GM21576 (cell line): ENCODE measurements at regions not wholly inside any gene's neighbourhood (a gene's known extent, or its start where the extent isn't known, plus 50 kb on each side); places are given as distances from the start of the nearest gene placed in this dataset.
"Not testable (repeated sequence)": the region's sequence is repeated elsewhere in the genome, so short reads cannot be mapped to it uniquely, and the experiment has no call there.

Experiments used
- ATAC-seq: cut with Tn5 transposase; IDR thresholded peaks from one replicate; pipeline ENCODE4 v1.9.1; 2021; ENCODE audit warnings: mild to moderate bottlenecking, moderate library complexity; ENCODE audit not compliant: unreplicated experiment

DNA sequence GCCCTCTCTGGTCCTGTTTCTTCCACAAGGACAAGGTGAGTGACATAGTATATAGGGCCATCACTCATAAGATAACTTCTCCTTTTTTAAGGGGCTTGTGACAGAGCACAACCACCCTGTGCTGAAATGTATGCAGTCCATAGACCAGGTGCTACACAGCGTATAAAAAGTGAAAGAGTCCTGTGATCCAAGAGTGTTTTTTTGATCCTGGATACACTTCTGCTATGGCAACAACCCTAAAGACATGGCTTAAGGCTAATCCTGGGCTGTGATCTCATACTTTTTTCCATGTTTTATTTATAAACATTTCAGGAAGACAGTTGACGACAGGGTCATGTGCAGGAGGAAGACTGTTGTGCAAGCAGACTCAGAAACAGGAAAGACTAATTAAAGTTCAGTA, 400.5 kb upstream of the TCF4 start:
- no peak for ATAC-seq

DNA sequence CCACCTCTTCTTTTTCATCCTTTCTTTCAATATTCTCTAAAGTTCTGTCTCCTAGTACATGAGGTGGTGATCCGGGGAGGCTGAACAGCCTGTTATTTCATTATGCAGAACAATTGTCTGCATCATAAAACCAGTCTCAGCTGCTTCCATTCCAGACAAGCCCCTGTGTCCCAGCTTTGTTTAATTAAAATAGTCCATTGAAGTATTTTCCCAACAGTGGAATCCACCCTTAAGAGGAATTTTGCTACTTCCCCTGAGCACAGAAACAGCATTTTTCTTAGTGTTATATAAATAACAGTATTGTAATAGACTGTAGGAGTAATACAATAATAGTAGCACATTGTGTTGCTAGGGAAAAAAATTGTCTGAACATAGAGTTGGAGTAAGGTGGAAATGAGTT, 395.4 kb upstream of the TCF4 start:
- no peak for ATAC-seq

DNA sequence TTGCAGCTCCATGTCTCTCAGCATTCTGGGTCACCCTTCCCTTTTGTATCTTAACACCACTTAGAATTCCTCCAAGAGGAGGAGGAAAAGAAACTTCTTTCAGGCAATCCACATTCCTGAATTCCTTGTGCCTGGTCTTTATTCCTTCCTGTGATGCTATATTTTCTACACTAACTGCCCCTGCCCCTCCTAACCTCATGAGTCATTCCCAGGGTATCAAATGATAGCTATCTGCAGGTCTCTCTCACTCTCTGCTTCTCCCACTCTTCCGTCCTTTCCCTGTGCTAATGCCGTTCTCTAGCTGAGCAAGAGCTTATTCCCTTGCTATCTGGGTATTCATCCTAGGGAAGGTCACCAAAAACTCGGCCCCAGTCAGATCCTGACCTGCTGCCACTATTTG, 395.0 kb upstream of the TCF4 start:
- no peak for ATAC-seq

DNA sequence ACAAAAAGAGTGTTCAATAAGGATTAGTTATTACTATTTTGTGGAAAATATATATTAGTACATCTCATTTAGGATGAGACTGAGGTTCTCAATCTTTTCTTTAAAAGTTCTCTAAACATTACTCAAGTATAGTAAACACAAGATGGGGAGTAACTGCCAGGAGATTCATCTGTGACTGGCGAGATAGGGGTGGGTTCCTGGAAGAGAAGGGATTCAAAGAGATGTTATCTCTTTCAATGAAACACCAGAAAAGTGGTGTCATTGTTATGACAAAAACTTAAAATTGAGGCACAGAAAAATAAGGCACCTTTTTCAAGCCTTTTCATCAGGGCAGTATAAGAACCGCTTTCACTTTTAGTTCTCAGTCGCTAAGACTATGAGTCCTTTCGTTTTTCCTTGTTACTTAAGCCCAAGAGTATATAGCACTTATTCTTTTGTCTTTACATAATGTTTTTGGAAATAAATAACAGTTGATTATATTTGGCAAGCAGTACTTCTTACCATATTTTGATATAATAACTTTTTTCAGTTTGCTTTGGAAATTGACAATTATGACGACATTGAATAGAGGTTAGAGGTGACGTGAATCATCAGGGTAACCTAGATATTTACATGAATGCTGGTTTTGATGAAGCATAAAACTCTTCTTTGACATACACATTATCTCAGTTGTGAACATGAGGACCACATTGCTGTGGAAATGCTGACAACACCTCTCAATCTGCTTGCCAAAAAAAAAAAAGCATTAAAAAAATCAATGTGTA, 393.9 kb upstream of the TCF4 start:
- no peak for ATAC-seq

DNA sequence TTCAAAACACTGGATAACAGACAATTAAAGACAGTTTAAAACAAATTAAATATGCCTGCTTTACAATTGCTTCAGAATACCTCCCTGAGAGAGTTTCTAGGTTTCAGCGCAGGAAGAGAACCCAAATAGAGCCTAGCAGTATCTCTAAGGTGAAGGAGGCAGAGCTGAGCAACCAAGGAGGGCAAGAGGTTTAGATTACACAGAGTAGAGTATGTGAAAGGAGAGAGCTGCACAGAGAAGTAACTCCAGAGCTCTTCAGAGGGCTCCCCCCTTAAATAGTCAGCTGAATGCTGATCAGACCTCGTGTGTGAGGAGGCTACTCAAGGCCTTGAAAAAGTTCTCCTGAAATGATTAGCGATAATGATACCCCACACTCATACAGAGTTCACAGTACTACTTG, 386.5 kb upstream of the TCF4 start:
- ATAC-seq: no peak

DNA sequence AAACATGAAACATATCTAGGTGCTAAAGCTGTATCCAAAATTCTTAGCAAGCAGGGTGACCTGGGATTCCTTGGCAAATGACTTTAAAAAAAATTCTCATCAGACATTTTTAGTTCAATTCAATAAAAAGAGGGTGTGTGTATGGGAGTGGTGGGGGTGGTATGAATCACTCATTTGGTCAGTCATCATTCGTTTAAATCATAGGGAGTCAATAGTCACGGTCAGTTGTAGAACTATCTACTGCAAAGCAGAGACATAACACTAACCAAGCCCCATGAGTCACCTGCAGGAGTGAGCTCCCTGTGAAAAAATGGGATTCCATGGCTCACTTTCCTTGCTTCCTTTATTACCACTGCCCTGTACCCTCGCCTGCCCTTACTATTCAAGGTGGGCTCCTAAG, 380.6 kb upstream of the TCF4 start:
- ATAC-seq: no peak

DNA sequence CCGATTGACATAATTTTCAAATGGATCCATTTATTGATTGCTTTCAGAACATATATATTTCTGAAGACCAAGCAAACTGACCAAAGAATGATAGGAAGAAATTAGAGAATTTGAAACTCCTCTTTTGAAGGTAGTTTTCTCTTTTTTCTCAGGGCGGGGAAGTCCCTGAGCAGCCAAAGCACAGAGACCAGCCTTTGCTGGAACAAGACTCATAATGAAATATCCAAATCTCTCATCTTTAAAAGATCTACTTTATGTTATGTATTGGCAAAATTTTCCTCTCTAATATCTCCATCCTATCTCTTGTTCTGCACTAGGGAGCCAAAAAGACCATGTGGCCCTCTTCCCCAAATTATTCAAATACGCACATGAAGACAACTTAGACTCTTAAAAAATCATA, 379.0 kb upstream of the TCF4 start:
- no peak for ATAC-seq

DNA sequence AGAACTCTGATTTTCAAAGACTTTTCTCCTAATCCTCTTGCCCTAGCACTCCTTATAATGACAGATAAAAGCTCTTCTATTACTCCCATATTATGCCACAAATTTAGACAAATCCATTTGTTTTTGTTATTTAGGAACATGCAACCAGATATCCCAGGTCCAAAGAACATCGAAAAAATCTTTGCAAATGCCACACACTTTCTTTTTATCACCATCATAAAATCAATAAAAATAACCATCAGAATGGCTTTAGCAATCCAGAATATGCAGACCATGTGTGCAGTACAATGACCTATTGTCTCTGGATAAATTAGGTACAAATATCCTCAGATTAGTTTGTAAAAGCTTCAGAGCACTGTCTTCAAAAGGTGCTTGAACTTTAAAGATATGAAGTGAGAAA, 376.2 kb upstream of the TCF4 start:
- ATAC-seq: no peak

DNA sequence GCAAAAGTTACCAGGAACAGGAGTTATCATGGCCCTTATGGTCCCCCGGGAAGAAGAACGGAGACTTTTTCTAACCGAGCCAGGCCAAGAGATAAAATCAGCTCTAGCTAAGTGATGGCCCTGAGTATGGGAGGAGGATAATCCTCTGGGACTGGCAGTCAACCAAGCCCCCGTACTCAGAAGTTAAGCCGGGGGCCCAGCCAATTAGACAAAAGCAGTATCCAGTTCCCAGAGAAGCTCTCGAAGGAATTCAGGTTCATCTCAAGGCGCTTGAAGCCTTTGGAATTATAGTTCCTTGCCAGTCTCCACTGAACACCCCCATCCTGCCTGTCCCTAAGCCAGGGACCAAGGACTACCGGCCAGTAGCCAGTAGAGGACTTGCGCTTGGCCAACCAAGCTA, 365.3 kb upstream of the TCF4 start:
- ATAC-seq: no peak

DNA sequence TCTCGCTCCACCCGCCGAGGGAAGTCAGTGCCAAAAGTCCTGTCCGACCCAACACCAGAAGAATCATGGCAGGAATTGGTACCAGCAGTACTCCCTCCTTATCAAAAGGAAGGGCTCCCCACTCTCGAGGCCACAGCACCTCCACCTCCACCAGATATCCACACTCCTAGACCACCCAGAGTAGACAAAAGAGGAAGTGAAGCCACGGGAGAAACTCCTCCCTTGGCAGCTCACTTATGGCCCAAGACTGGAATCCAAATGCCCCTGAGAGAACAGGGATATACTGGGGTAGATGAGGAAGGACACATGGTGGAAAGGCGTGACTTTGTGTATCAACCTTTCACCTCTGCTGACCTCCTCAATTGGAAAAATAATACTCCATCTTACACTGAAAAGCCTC, 363.7 kb upstream of the TCF4 start:
- not testable (repeated sequence) for ATAC-seq

DNA sequence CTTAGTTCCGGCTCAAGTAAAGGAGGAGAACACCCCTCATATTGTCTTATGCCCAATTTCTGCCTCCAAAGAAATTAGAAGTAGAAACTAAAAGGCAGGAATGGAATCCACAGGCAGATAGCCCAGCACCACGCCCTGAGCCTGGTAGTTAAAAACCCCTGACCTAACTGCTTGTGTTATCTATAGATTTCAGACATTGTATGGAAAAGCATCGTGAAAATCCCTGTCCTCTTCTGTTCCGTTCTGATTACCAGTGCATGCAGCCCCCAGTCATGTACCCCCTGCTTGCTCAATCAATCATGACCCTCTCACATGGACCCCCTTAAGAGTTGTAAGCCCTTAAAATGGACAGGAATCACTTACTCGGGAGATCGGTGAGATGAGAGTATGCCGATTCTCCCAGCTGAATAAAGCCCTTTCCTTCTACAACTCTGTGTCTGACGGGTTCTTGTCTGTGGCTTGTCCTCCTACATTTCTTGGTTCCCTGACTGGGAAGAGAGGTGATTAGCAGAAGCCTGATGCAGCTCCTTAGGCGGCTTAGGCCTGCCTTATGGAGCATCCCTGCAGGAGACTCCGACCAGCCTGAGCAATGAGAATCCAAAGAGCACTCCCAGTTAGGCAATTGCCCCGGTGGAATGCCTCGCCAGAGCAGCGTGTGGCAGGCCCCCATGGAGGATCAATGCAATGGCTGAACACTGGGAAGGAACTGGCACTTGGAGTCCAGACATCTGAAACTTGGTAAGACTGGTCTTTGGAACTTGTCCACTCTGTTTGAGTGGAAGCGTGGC, 362.6 kb upstream of the TCF4 start:
- no peak for ATAC-seq

DNA sequence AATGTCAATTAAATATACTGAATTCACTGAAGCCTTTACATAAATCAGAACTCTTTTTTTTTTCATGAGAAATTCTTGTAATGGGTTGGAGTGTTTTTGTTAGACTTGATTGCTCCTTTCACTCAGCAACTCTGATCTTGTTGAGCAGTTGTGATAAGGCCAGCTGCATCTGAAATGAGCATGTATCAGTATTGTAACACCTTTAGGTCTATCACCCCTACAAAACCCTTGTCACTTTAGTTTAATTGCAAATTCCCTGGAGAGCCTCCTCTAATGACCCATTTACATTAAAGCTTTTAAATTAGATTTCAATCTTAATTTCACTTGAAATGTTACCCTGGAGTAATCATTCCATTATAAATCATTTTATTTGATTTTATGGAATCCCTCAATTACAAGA, 346.8 kb upstream of the TCF4 start:
- no peak for ATAC-seq

DNA sequence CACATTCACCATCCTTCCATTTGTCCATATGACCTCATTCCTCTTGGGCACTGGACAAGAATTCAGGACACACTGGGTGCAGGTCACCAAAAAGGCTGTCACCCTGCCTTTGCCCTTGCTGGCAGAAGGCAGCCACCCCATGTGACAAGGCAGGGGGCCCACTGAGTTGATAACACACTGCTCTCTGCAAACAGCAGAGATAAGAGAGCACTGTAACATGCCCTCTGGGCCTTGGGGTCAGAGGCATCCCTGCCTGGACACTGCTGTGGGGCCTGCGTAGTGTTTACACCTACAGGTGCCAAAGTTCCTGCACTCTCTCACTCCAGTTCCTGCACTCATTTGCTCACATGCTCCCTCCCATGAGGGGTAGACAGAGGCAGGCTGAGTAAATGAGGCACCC, 344.7 kb upstream of the TCF4 start:
- no peak for ATAC-seq

DNA sequence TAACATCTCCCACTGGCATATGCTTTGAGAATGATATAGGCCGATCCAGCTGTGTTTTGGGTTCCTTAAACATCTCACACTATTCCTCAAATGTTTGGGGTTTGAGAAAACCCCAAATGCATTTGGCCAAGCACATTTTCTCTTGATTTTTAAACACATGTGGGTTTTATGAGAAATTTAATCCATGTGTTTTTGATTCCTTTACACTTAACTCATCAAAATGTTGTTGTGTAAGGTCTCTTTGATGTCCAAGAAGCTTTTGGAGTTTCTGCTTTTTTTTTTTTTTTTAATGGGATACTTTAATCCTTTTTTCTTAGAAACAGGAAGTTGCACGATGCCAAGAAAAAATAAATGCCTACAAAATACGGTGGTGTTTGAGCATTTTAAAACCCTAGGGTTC, 339.8 kb upstream of the TCF4 start:
- ATAC-seq: no peak

DNA sequence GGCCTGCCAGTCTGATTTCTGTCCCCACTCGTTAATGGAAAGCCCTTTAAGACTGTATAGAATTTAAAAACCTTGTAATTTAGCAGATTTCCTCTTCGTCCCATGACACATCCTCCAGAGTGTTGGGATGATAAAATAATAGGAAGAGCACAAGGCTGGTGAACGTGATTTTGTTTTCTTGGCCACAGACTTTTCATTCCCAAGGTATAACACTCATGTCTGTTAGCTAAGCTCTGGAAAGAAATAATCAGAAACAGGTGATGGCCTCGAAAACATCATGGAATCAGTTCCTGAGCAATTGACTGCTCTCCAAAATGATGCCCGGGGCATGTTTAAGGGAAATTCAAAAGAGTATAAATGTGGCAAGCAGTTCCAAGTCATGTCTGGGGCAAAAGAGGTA, 337.8 kb upstream of the TCF4 start:
- no peak for ATAC-seq

DNA sequence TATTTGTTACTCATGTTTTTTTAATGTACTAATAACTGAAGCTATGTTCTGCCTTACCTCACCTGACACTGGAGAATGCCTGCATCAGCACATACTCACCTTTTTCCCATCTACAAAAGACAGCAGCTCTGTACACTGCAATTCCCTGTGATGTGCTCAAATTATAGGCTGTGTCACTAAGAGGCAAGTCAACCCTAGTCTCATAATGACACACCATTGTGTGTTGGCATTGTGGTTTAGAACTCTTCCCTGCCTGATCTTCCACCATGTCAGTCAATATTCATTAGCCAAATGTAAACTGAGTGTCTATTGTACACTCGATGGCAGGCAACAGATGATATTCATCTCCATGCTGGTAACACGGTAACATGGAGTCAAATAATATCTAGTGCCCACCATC, 332.1 kb upstream of the TCF4 start:
- ATAC-seq: no peak

DNA sequence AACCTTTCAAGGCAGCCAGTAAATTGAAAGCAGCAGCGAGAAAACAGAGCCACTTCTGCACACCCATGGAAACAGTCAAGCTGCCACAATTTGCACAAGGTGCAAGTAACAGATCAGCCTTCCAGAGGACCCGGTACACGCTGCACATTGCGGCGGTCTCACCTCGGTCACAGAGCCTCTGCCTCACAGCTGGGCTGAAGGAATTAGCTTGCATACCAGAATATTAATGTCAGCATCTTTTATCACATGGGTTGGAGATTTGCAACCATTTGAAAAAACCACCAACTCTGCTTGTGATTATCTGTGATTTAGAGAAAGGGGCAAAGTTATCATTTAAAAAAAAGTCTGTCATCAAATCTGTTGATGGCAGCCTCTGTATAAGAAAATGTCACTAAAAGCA, 330.5 kb upstream of the TCF4 start:
- no peak for ATAC-seq

DNA sequence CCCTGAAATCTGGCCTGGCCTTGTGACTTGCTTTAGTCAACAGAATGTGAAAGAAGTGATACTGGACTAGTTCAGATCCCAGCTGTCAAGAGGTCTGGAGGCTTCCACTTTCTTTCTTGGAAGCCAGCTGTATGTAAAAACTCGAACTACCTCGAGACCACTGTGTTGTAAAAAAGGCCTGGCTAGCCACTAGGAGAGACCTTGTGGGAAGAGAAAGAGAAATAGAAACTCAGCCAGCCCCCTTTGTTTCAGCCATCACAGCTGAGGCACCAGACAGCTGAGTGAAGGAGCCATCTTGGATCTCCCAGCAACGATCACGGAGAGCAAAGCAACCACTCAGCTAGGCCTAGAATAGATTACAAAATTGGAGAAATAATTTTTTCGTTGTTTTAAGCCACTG, 324.9 kb upstream of the TCF4 start:
- ATAC-seq: no peak

DNA sequence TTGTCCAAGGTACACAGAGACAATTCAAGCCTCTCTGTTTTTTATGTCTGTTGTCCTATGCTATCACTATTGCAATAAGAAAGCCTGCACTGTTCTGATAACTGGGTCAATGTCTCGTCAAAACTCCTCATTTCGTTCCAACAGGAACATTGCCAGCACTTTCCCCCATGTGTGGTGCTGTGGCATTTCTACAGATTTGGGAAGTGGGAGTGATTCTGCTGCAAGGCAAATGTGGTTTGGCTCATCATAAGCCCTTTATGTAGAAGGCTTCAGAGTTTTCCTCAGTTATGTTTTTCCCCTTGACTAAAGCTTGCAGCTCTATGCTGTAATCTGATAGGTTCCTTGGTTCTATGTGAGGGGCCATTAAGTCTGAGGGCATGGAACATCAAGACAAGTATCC, 324.1 kb upstream of the TCF4 start:
- no peak for ATAC-seq

DNA sequence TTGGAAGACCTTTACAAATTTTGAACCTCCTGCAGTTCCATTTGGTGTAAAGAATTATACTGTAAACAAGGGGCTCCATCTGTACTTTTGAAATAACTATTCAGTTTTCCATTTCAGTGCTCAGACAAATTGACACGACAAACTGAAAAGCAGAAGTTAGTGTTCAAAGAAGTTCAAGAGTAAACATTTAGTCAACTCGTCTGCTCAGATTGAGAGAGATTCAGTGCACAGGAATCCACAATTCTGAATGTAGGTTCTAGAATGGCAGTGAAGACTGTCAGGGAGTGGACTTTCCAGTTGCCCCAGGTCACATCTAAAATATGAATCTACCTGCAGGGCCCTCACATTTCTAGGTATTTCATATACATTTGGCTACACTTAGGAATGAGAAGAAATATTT, 322.3 kb upstream of the TCF4 start:
- ATAC-seq: no peak

DNA sequence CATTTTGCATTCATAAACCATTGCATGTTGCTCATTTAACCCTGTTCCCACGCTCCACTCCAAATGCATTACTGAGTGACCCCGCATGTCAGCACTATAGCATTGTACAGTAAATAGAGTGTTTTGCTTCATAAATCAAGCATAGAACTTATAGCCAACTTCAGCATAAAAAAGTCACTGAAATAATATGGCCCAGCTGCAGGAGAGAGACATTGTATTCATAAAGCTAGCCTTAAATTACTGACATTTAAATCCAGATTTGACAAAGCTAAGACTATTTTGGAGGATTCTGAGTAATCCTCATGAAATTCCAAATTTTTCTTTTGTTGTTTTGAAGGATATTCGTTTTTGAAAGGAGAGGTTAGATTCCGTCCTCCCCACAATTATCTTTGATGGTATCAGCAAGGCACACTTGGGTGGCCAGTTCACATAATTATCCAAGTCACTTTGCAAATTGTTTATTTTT, 320.9 kb upstream of the TCF4 start:
- no peak for ATAC-seq

DNA sequence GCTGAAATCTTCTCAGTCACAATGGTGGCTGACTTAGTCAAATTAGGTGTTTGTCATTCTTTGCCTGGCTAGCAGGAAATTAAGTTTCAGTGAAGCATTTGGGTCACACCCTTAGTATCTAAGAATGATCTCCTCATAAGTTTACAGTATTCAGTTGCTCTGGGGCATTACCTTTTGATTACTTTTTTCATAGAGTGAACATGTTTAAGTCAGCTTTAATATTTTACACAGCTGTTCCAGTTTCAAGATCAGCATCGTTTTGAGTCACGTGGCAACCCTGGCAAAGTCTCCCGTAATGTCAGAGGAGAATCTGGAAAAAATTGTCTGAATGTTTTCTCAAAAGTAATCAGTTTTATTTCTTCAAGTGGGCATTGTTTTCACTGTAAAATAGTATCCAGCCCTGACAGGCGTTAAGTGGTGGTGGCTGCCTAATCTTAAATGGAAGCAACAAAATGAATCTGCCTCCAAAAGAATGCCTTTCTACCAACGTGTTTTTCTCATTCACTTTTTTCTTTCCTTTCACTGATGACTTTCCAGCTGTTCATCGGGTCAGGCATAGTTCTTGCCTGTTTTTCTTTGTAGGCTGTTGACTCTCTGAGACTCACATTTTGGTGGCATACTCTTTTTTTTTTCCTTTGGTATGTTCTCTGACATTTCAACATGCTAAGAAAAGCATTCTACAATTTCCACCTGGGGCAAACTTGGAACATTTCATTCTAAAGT, 319.6 kb upstream of the TCF4 start:
- ATAC-seq: no peak
